Erythroblast (primary cell): ENCODE measurements at regions not wholly inside any gene's neighbourhood (a gene's known extent, or its start where the extent isn't known, plus 50 kb on each side); places are given as distances from the start of the nearest gene placed in this dataset.

ENCODE experiments used
- GATA1 ChIP-seq: IDR thresholded peaks from 2 replicates; pipeline ENCODE4 v1.6.1; 2011; ENCODE audit warnings: low read depth, mild to moderate bottlenecking, control low read depth, low read length, moderate library complexity
- POLR2A ChIP-seq: IDR thresholded peaks from 2 replicates; pipeline ENCODE4 v1.6.1; 2011; ENCODE audit warnings: mild to moderate bottlenecking, low read length

GRCh38 chr4:56210397-56210796 lies 176.9 kb downstream of the AASDH start:
- no peak for TF ChIP-seq POLR2A
- no peak for TF ChIP-seq GATA1
